Pancreas (tissue), 10 donors: ENCODE measurements at regions not wholly inside any gene's neighbourhood (a gene's known extent, or its start where the extent isn't known, plus 50 kb on each side); places are given as distances from the start of the nearest gene placed in this dataset.

Source experiments
- ATAC-seq, 4 donors: fragments of 200-7000 bp; cut with Tn5 transposase; one replicate each; pipeline versions ENCODE4 v1.8.0 to v1.9.1; 2020; ENCODE audit warnings: mild to moderate bottlenecking in 4 of 4, moderate library complexity in 4 of 4
- DNase-seq, 6 donors: peaks; one replicate each; pipeline ENCODE4 v3.0.0-alpha.2; 2020
- FAIRE-seq: peaks from 2 replicates; lab custom pipeline; 2012; peaks lifted over from hg19 to GRCh38; lab: Jason Lieb, UNC
- H3K27ac ChIP-seq, 4 donors: fragments of 200-600 bp; sonication (generic); 1 replicate in 3 of 4; 2 replicates in 1 of 4; pipeline versions ENCODE4 v1.5.0 to v1.8.0; 2020
- H3K27me3 ChIP-seq, 4 donors: fragments of 200-600 bp; one replicate each; pipeline ENCODE4 v1.8.0; 2021
- H3K36me3 ChIP-seq, 3 donors: fragments of 200-600 bp; sonication (generic) in 1 of 3; one replicate each; pipeline versions ENCODE4 v1.5.0 to v1.8.0; 2020 to 2021
- H3K4me1 ChIP-seq, 3 donors: fragments of 200-600 bp; one replicate each; pipeline ENCODE4 v1.8.0; 2021
- H3K4me3 ChIP-seq, 4 donors: fragments of 200-600 bp; sonication (generic) in 2 of 4; one replicate each; pipeline versions ENCODE4 v1.5.0 to v1.8.0; 2020 to 2021
- H3K9me3 ChIP-seq, 4 donors: fragments of 200-600 bp; one replicate each; pipeline ENCODE4 v1.8.0; 2021
- WGBS, 2 donors: extraction: QIAGEN DNeasy Blood & Tissue Kit; methylation state at CpG; one replicate each; pipeline ENCODE4 v1.1.7; 2013; 5-methylcytosine and 5-hydroxymethylcytosine counted together
- intact Hi-C, 3 donors: fragments of 100-400 bp; cut with DNase I; formaldehyde crosslinking; loops; one replicate each; pipeline versions ENCODE4 v1.11.1 to v1.14.2; 2022
- TF ChIP-seq, protein P1 (sequence below), 4 donors: fragments of 200-600 bp; sonication (generic) in 3 of 4; IDR thresholded peaks; one replicate each; pipeline versions ENCODE4 v1.5.0 to v1.8.0; 2021; ENCODE audit warnings: antibody characterized with exemption in 4 of 4
- donor health status: healthy with polysubstance abuse.
- donor health status: DM: no; HTN: no; CAD: no; lungs with moderate emphysema.
- donor health status: DM: no; HTN: no; CAD: no.
- donor health status: control.
- donor health status: control.
- donor health status: Bipolar disorder and iron deficiency.
- donor health status: DM: yes; HTN: yes; CAD: no.
- donor health status: DM: no; HTN: no; CAD: no.
- donor health status: DM: no; HTN: no; CAD: no.
- donor health status: DM: yes; HTN: yes; CAD: no.

- TF ChIP-seq, protein P1, sequence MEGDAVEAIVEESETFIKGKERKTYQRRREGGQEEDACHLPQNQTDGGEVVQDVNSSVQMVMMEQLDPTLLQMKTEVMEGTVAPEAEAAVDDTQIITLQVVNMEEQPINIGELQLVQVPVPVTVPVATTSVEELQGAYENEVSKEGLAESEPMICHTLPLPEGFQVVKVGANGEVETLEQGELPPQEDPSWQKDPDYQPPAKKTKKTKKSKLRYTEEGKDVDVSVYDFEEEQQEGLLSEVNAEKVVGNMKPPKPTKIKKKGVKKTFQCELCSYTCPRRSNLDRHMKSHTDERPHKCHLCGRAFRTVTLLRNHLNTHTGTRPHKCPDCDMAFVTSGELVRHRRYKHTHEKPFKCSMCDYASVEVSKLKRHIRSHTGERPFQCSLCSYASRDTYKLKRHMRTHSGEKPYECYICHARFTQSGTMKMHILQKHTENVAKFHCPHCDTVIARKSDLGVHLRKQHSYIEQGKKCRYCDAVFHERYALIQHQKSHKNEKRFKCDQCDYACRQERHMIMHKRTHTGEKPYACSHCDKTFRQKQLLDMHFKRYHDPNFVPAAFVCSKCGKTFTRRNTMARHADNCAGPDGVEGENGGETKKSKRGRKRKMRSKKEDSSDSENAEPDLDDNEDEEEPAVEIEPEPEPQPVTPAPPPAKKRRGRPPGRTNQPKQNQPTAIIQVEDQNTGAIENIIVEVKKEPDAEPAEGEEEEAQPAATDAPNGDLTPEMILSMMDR (IDR thresholded peaks at IDR 0.05) = no peak
- H3K4me3 ChIP-seq = no peak overlapping the region
- peaks cover 0 to 6% (median 0%) of the 10 kb centered on the region in 4 donors for H3K27me3 ChIP-seq
- intact Hi-C loops = no loop called here
- 85 to 86% methylated on average over 15 to 17 of the region's 17 CpGs for WGBS, 2 donors
- H3K9me3 ChIP-seq = no peaks in the 10 kb centered on the region
- ATAC-seq (no peak), FAIRE-seq (no peak), DNase-seq (no peak)
- no peaks in the 10 kb centered on the region for H3K36me3 ChIP-seq
- H3K4me1 ChIP-seq = no peaks in the 10 kb centered on the region
- H3K27ac ChIP-seq = no peak overlapping the region
These were observed 740.5 kb upstream of the SALL3 start for GRCh38 chr18:78239090-78239457.

GRCh38 chr18:78240101-78240500 lies 739.5 kb upstream of the SALL3 start:
- Histone ChIP-seq H3K27me3 (no peaks in the 10 kb centered on the region), H3K4me1 (no peaks in the 10 kb centered on the region), H3K27ac (no peak overlapping the region), H3K9me3 (no peaks in the 10 kb centered on the region), H3K4me3 (no peak overlapping the region), H3K36me3 (no peaks in the 10 kb centered on the region)
- no peak for DNase-seq
- FAIRE-seq = no peak
- intact Hi-C loops = no loop called here
- TF ChIP-seq, protein P1 (IDR thresholded peaks at IDR 0.05) = no peak
- WGBS, 2 donors = 66 to 73% methylated on average over 13 of the region's 13 CpGs
- ATAC-seq = no peak

DNA sequence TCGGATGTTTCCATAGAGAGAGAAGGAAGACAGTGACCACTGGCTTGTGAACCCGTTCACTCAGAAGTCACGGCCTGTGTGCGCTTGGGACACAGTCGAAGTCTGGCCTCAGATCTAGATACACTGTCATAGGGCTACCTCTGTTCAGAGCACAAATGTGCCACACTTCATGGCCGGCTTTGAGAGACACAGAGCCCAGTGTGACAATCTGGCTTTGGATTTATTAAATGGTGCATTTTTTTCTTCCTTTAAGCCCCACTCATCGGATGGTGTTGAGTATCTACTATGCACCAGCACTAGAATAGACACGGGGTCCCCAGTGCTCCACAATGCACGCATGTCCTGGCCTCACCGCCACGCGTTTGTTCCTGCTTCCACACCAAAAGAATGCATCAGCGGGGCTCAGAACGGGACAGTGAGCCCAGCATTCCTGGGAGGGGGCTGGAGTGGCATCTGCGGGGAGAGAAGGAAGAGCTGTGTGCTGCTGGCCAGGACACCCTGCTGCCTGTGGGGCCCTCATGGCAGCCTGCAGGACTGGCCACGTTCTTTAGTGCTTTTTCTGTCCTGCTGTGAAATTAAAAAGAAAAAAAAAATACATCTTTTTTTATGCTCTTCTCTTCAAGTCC lies 738.9 kb upstream of the SALL3 start:
- FAIRE-seq (no peak), ATAC-seq (no peak), DNase-seq (no peak)
- intact Hi-C loops = no loop called here
- H3K36me3 ChIP-seq = no peaks in the 10 kb centered on the region
- no peak overlapping the region for H3K27ac ChIP-seq
- 48 to 52% methylated on average over 16 of the region's 16 CpGs for WGBS, 2 donors
- no peaks in the 10 kb centered on the region for H3K4me1 ChIP-seq
- H3K4me3 ChIP-seq = no peak overlapping the region
- TF ChIP-seq, protein P1 (IDR thresholded peaks at IDR 0.05) = no peak
- H3K27me3 ChIP-seq = no peaks in the 10 kb centered on the region
- H3K9me3 ChIP-seq = no peaks in the 10 kb centered on the region

DNA sequence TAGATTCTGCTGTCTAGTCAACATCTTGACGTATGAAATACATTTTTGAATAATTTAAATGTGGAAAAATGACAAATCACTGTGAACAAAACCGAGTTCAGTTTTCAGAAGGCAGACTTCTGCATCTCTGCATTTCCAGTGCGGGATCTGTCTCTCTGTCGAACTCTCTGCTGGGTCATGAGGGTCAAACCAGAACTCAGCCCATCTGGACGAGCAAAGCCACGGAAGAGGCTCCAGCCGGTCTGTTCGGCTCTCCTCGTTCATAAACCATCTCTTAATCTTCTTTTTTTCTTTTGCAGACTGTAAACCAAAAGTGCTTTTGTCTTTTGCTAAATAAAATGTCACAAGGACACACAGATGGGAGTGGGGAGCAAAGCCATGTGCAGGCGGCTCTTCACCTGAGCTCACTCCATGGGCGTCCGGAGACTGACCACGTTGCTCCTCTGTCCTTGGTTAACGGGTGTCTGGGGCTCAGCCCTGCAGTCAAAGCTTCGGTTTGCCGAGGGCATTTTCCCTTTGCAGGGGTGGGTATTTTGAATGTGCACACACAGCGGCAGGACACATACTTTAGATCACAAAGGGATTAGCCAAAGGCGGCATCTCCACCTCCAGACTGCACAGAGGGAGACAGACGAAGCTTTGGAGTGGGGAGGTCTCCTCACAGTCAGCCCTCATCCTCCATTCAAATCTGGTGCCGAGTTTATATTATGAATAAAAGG lies 737.9 kb upstream of the SALL3 start:
- DNase-seq (no peak), ATAC-seq (peak in 3 of 4 donors; percentile 15 to 40 (median 36)), FAIRE-seq (no peak)
- Histone ChIP-seq H3K4me3 (no peak overlapping the region), H3K36me3 (no peaks in the 10 kb centered on the region), H3K27me3 (no peaks in the 10 kb centered on the region), H3K4me1 (no peaks in the 10 kb centered on the region), H3K27ac (no peak overlapping the region), H3K9me3 (no peaks in the 10 kb centered on the region)
- intact Hi-C loops = no loop called here
- TF ChIP-seq, protein P1 (IDR thresholded peaks at IDR 0.05) = no peak
- WGBS, 2 donors = 25 to 29% methylated on average over 20 of the region's 20 CpGs

DNA sequence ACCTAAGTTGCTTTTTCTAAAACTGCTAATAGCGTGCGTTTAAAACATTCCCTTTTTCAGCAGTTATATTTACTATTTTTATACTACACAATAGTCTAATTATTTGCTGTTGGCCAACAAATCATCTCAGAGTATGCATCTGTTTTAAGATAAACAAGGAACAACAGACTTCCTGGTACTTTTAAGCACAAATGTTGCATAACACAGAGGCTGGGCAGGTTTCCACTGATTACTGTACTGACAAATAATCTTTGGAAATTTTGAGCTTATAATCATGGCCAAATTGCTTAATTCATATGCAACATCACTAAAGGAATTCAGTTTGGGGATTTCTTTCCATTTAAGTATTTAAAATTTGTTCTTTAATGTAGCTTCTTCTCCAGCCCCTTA lies 737.4 kb upstream of the SALL3 start:
- Histone ChIP-seq H3K27me3 (no peaks in the 10 kb centered on the region), H3K27ac (no peak overlapping the region), H3K36me3 (no peaks in the 10 kb centered on the region), H3K4me3 (no peak overlapping the region), H3K9me3 (no peaks in the 10 kb centered on the region), H3K4me1 (no peaks in the 10 kb centered on the region)
- no peak for FAIRE-seq
- TF ChIP-seq, protein P1 (IDR thresholded peaks at IDR 0.05) = no peak
- peak in 3 of 4 donors; percentile 39 to 66 (median 63) for ATAC-seq
- DNase-seq = no peak
- intact Hi-C loops = no loop called here
- 12 to 19% methylated on average over 2 of the region's 2 CpGs for whole genome bisulfite sequencing, 2 donors
